Vagina (tissue), 2 donors: ENCODE measurements at regions not wholly inside any gene's neighbourhood (a gene's known extent, or its start where the extent isn't known, plus 50 kb on each side); places are given as distances from the start of the nearest gene placed in this dataset.

Experiments used
- POLR2A ChIP-seq, 2 donors: fragments of 450-650 bp; IDR thresholded peaks; one replicate each; pipeline ENCODE4 v1.6.1; 2017; ENCODE audit warnings: antibody characterized with exemption in 2 of 2, mild to moderate bottlenecking in 2 of 2, moderate library complexity in 2 of 2
- TF ChIP-seq, protein P1 (sequence below), 3 experiments: fragments of 450-650 bp in 2 of 3; fragments of 200-600 bp in 1 of 3; sonication (generic) in 1 of 3; IDR thresholded peaks; one replicate each; pipeline ENCODE4 v1.5.1; 2017 to 2019; ENCODE audit warnings: antibody characterized with exemption in 3 of 3, mild to moderate bottlenecking in 2 of 3, moderate library complexity in 2 of 3

DNA sequence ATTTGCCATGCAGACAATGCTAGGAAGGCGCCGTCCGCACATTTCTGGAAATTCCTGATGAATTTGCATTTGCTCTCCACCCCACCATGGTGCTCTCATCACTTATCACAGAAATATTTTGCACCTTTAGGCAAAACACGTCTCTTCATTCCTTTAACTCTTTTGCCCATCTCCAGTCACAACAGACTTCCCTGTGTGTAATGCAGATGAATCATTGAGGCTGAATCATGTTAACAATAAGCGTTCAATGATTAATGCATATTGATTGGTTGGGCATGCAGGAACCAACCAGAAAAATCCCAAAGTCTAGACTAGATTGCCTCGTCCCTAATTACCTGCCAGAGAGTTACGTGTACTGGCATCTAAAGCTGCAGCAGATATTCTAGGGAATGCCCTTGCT is 80.0 kb upstream of the ATXN1 start:
- TF ChIP-seq, protein P1, sequence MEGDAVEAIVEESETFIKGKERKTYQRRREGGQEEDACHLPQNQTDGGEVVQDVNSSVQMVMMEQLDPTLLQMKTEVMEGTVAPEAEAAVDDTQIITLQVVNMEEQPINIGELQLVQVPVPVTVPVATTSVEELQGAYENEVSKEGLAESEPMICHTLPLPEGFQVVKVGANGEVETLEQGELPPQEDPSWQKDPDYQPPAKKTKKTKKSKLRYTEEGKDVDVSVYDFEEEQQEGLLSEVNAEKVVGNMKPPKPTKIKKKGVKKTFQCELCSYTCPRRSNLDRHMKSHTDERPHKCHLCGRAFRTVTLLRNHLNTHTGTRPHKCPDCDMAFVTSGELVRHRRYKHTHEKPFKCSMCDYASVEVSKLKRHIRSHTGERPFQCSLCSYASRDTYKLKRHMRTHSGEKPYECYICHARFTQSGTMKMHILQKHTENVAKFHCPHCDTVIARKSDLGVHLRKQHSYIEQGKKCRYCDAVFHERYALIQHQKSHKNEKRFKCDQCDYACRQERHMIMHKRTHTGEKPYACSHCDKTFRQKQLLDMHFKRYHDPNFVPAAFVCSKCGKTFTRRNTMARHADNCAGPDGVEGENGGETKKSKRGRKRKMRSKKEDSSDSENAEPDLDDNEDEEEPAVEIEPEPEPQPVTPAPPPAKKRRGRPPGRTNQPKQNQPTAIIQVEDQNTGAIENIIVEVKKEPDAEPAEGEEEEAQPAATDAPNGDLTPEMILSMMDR (IDR thresholded peaks at IDR 0.05) = no peak
- TF ChIP-seq POLR2A (IDR thresholded peaks at IDR 0.05) = no peak
